ENCODE measurements at regions not wholly inside any gene's neighbourhood (a gene's known extent, or its start where the extent isn't known, plus 50 kb on each side); places are given as distances from the start of the nearest gene placed in this dataset.
"Not testable (repeated sequence)": the region's sequence is repeated elsewhere in the genome, so short reads cannot be mapped to it uniquely, and the experiment has no call there.

- no peak for FAIRE-seq
- DNase-seq (ENCODE audit: insufficient read length, low spot score): peak; percentile 18
Measured at GRCh38 chr14:49250109-49250508, 336.1 kb downstream of the RPS29 start.

GRCh38 chr14:49249022-49249421 is 337.2 kb downstream of the RPS29 start:
- DNase-seq (ENCODE audit: insufficient read length, low spot score) (peak; percentile 4), FAIRE-seq (no peak)

GRCh38 chr14:49243777-49244176 is 342.4 kb downstream of the RPS29 start:
- not testable (repeated sequence) for DNase-seq (ENCODE audit: insufficient read length, low spot score); FAIRE-seq

- FAIRE-seq (no peak), DNase-seq (ENCODE audit: insufficient read length, low spot score) (no peak)
Measured at GRCh38 chr14:49240383-49240782, 345.8 kb downstream of the RPS29 start.

GRCh38 chr14:49228552-49228951 is 357.6 kb downstream of the RPS29 start:
- DNase-seq (ENCODE audit: insufficient read length, low spot score): no peak
- no peak for FAIRE-seq

- FAIRE-seq (no peak), DNase-seq (ENCODE audit: insufficient read length, low spot score) (no peak)
Measured at GRCh38 chr14:49221316-49221715, 364.9 kb downstream of the RPS29 start.

GRCh38 chr14:49220492-49220891 is 365.7 kb downstream of the RPS29 start:
- DNase-seq (ENCODE audit: insufficient read length, low spot score): no peak
- no peak for FAIRE-seq

- DNase-seq (ENCODE audit: insufficient read length, low spot score) (no peak), FAIRE-seq (no peak)
Measured at GRCh38 chr14:49218436-49219092, 367.6 kb downstream of the RPS29 start.

GRCh38 chr14:49212721-49213120 is 373.5 kb downstream of the RPS29 start:
- FAIRE-seq (no peak), DNase-seq (ENCODE audit: insufficient read length, low spot score) (no peak)

GRCh38 chr14:49209416-49209815 is 376.8 kb downstream of the RPS29 start:
- no peak for DNase-seq (ENCODE audit: insufficient read length, low spot score)
- FAIRE-seq: no peak

GRCh38 chr14:49206828-49207227 is 379.4 kb downstream of the RPS29 start:
- FAIRE-seq: no peak
- DNase-seq (ENCODE audit: insufficient read length, low spot score): no peak

GRCh38 chr14:49203676-49204075 is 382.5 kb downstream of the RPS29 start:
- FAIRE-seq: no peak
- DNase-seq (ENCODE audit: insufficient read length, low spot score): no peak

- DNase-seq (ENCODE audit: insufficient read length, low spot score) (no peak), FAIRE-seq (no peak)
Measured at GRCh38 chr14:49199159-49199558, 387.0 kb downstream of the RPS29 start.

- DNase-seq (ENCODE audit: insufficient read length, low spot score) (no peak), FAIRE-seq (no peak)
Measured at GRCh38 chr14:49196327-49196726, 389.9 kb downstream of the RPS29 start.

GRCh38 chr14:49194067-49194466 is 392.1 kb downstream of the RPS29 start:
- DNase-seq (ENCODE audit: insufficient read length, low spot score) (no peak), FAIRE-seq (no peak)

- DNase-seq (ENCODE audit: insufficient read length, low spot score): no peak
Measured at GRCh38 chr14:49193332-49194065, 392.7 kb downstream of the RPS29 start.

GRCh38 chr14:49191380-49191779 is 394.8 kb downstream of the RPS29 start:
- DNase-seq (ENCODE audit: insufficient read length, low spot score) (no peak), FAIRE-seq (peak; percentile 62)

More at GRCh38 chr14:49193332-49194065, 392.7 kb downstream of the RPS29 start:
- FAIRE-seq: no peak

- FAIRE-seq (no peak), DNase-seq (ENCODE audit: insufficient read length, low spot score) (no peak)
Measured at GRCh38 chr14:49189375-49189774, 396.8 kb downstream of the RPS29 start.

- no peak for FAIRE-seq
- no peak for DNase-seq (ENCODE audit: insufficient read length, low spot score)
Measured at GRCh38 chr14:49187799-49188198, 398.4 kb downstream of the RPS29 start.

GRCh38 chr14:49173765-49174373 is 412.3 kb downstream of the RPS29 start:
- no peak for FAIRE-seq
- peak; percentile 32 for DNase-seq (ENCODE audit: insufficient read length, low spot score)

- FAIRE-seq (no peak), DNase-seq (ENCODE audit: insufficient read length, low spot score) (no peak)
Measured at GRCh38 chr14:49164074-49164473, 422.1 kb downstream of the RPS29 start.

GRCh38 chr14:49160983-49161382 is 425.2 kb downstream of the RPS29 start:
- FAIRE-seq: no peak
- no peak for DNase-seq (ENCODE audit: insufficient read length, low spot score)
